RWPE2 (cell line): ENCODE measurements at regions not wholly inside any gene's neighbourhood (a gene's known extent, or its start where the extent isn't known, plus 50 kb on each side); places are given as distances from the start of the nearest gene placed in this dataset.

Experiments
- ATAC-seq: fragments of 200-7000 bp; cut with Tn5 transposase; 3 replicates; pipeline ENCODE4 v1.9.1; 2021; ENCODE audit warnings: low read depth
- DNase-seq: peaks from one replicate; pipeline ENCODE4 v3.0.0-alpha.2; 2020; ENCODE audit warnings: low spot score
- H3K27ac ChIP-seq: fragments of 450-650 bp; 2 replicates; pipeline ENCODE4 v1.5.1; 2017; ENCODE audit warnings: mild to moderate bottlenecking; ENCODE audit not compliant: poor library complexity, severe bottlenecking
- H3K27me3 ChIP-seq: fragments of 250-450 bp; sonication (Bioruptor Pico); 2 replicates; pipeline ENCODE4 v1.5.1; 2021; ENCODE audit warnings: mild to moderate bottlenecking, moderate library complexity; ENCODE audit not compliant: insufficient read depth, poor library complexity, severe bottlenecking
- H3K36me3 ChIP-seq: fragments of 250-450 bp; sonication (Bioruptor Pico); 2 replicates; pipeline ENCODE4 v1.5.1; 2020; ENCODE audit warnings: low read depth, mild to moderate bottlenecking, moderate library complexity
- H3K4me1 ChIP-seq: fragments of 250-450 bp; sonication (Bioruptor Pico); 2 replicates; pipeline ENCODE4 v1.5.1; 2021; ENCODE audit warnings: mild to moderate bottlenecking, moderate library complexity; ENCODE audit not compliant: insufficient read depth, poor library complexity, severe bottlenecking
- H3K4me3 ChIP-seq: fragments of 250-450 bp; sonication (Bioruptor Pico); 2 replicates; pipeline ENCODE4 v1.5.1; 2021; ENCODE audit warnings: mild to moderate bottlenecking, moderate library complexity; ENCODE audit not compliant: severe bottlenecking
- H3K9me3 ChIP-seq: fragments of 250-450 bp; sonication (Bioruptor Pico); 2 replicates; pipeline ENCODE4 v1.5.1; 2021; ENCODE audit warnings: mild to moderate bottlenecking, moderate library complexity; ENCODE audit not compliant: severe bottlenecking
- CTCF ChIP-seq: fragments of 450-650 bp; IDR thresholded peaks from one replicate; pipeline ENCODE4 v1.5.1; 2017; ENCODE audit warnings: mild to moderate bottlenecking, moderate library complexity; ENCODE audit not compliant: poor library complexity, severe bottlenecking

- Histone ChIP-seq H3K36me3 (no peaks in the 10 kb centered on the region), H3K27ac (no peak overlapping the region), H3K27me3 (no peaks in the 10 kb centered on the region), H3K4me3 (no peak overlapping the region), H3K9me3 (no peaks in the 10 kb centered on the region), H3K4me1 (no peaks in the 10 kb centered on the region)
- ATAC-seq (no peak), DNase-seq (no peak)
- no peak for TF ChIP-seq CTCF
Measured at GRCh38 chr15:56798639-56799038, 65.3 kb upstream of the ZNF280D start.

- Histone ChIP-seq H3K4me1 (no peaks in the 10 kb centered on the region), H3K9me3 (no peaks in the 10 kb centered on the region), H3K27ac (no peak overlapping the region), H3K4me3 (no peak overlapping the region), H3K36me3 (no peaks in the 10 kb centered on the region), H3K27me3 (no peaks in the 10 kb centered on the region)
- ATAC-seq (no peak), DNase-seq (no peak)
- no peak for TF ChIP-seq CTCF
Measured at GRCh38 chr15:56797720-56798275, 64.5 kb upstream of the ZNF280D start.

GRCh38 chr15:56795502-56795901, 62.2 kb upstream of the ZNF280D start:
- Histone ChIP-seq H3K27ac (no peak overlapping the region), H3K36me3 (no peaks in the 10 kb centered on the region), H3K9me3 (peaks cover 6% of the 10 kb centered on the region), H3K27me3 (no peaks in the 10 kb centered on the region), H3K4me1 (no peaks in the 10 kb centered on the region), H3K4me3 (no peak overlapping the region)
- ATAC-seq (no peak), DNase-seq (no peak)
- TF ChIP-seq CTCF = no peak

GRCh38 chr15:56794553-56795329, 61.4 kb upstream of the ZNF280D start:
- H3K27ac ChIP-seq = no peak overlapping the region
- peaks cover 6% of the 10 kb centered on the region for H3K9me3 ChIP-seq
- no peaks in the 10 kb centered on the region for H3K36me3 ChIP-seq
- no peaks in the 10 kb centered on the region for H3K4me1 ChIP-seq
- H3K27me3 ChIP-seq = no peaks in the 10 kb centered on the region
- H3K4me3 ChIP-seq = no peak overlapping the region
- no peak for TF ChIP-seq CTCF
- ATAC-seq = no peak
- no peak for DNase-seq

GRCh38 chr15:56794165-56794552, 60.9 kb upstream of the ZNF280D start:
- Histone ChIP-seq H3K4me1 (no peaks in the 10 kb centered on the region), H3K36me3 (no peaks in the 10 kb centered on the region), H3K9me3 (peaks cover 6% of the 10 kb centered on the region), H3K27me3 (no peaks in the 10 kb centered on the region), H3K4me3 (no peak overlapping the region), H3K27ac (no peak overlapping the region)
- DNase-seq (no peak), ATAC-seq (no peak)
- no peak for TF ChIP-seq CTCF
